Smooth muscle cell (in vitro differentiated cells): ENCODE measurements at regions not wholly inside any gene's neighbourhood (a gene's known extent, or its start where the extent isn't known, plus 50 kb on each side); places are given as distances from the start of the nearest gene placed in this dataset.

Experiments used
- DNase-seq: peaks from one replicate; lab custom pipeline; 2025; ENCODE audit not compliant: unreplicated experiment; lab: John Stamatoyannopoulos, UW
- H2AFZ ChIP-seq: fragments of 200-600 bp; sonication (generic); 2 replicates; pipeline ENCODE4 v1.6.0; 2016; ENCODE audit warnings: antibody characterized with exemption, low read depth, mild to moderate bottlenecking
- H3F3A ChIP-seq: fragments of 200-600 bp; sonication (generic); 2 replicates; pipeline ENCODE4 v1.6.0; 2017; ENCODE audit warnings: antibody characterized with exemption, low read depth
- H3K27ac ChIP-seq: fragments of 200-600 bp; sonication (generic); 2 replicates; pipeline ENCODE4 v1.5.1; 2016; ENCODE audit warnings: low read depth, mild to moderate bottlenecking
- H3K27me3 ChIP-seq: fragments of 200-600 bp; sonication (generic); 2 replicates; pipeline ENCODE4 v1.6.1; 2016; ENCODE audit warnings: low read depth, mild to moderate bottlenecking
- H3K36me3 ChIP-seq: fragments of 200-600 bp; sonication (generic); 2 replicates; pipeline ENCODE4 v1.5.1; 2016; ENCODE audit warnings: low read depth
- H3K4me1 ChIP-seq: fragments of 200-600 bp; sonication (generic); 2 replicates; pipeline ENCODE4 v1.5.1; 2016; ENCODE audit warnings: low read depth
- H3K4me2 ChIP-seq: fragments of 200-600 bp; sonication (generic); 2 replicates; pipeline ENCODE4 v1.6.0; 2016; ENCODE audit warnings: mild to moderate bottlenecking
- H3K4me3 ChIP-seq: fragments of 200-600 bp; sonication (generic); 2 replicates; pipeline ENCODE4 v1.5.1; 2016; ENCODE audit warnings: mild to moderate bottlenecking
- H3K79me2 ChIP-seq: fragments of 200-600 bp; sonication (generic); 2 replicates; pipeline ENCODE4 v1.6.0; 2016; ENCODE audit warnings: low read depth, mild to moderate bottlenecking
- H3K9ac ChIP-seq: fragments of 200-600 bp; sonication (generic); 2 replicates; pipeline ENCODE4 v1.6.0; 2016; ENCODE audit warnings: low read depth
- H3K9me3 ChIP-seq: fragments of 200-600 bp; sonication (generic); replicated peaks from 2 replicates; pipeline ENCODE4 v1.5.1; 2016; ENCODE audit warnings: low read depth
- H4K20me1 ChIP-seq: fragments of 200-600 bp; sonication (generic); 2 replicates; pipeline ENCODE4 v1.6.0; 2016; ENCODE audit warnings: low read depth
- WGBS: methylation state at CpG from one replicate; pipeline ENCODE4 v1.1.7; 2016; ENCODE audit warnings: low lambda C conversion rate; 5-methylcytosine and 5-hydroxymethylcytosine counted together
- TF ChIP-seq, protein P1 (sequence below): fragments of 200-600 bp; sonication (generic); IDR thresholded peaks from 2 replicates; pipeline ENCODE4 v1.5.1; 2017; ENCODE audit warnings: borderline replicate concordance, mild to moderate bottlenecking, antibody characterized with exemption; ENCODE audit not compliant: insufficient read depth, poor library complexity, severe bottlenecking

DNA sequence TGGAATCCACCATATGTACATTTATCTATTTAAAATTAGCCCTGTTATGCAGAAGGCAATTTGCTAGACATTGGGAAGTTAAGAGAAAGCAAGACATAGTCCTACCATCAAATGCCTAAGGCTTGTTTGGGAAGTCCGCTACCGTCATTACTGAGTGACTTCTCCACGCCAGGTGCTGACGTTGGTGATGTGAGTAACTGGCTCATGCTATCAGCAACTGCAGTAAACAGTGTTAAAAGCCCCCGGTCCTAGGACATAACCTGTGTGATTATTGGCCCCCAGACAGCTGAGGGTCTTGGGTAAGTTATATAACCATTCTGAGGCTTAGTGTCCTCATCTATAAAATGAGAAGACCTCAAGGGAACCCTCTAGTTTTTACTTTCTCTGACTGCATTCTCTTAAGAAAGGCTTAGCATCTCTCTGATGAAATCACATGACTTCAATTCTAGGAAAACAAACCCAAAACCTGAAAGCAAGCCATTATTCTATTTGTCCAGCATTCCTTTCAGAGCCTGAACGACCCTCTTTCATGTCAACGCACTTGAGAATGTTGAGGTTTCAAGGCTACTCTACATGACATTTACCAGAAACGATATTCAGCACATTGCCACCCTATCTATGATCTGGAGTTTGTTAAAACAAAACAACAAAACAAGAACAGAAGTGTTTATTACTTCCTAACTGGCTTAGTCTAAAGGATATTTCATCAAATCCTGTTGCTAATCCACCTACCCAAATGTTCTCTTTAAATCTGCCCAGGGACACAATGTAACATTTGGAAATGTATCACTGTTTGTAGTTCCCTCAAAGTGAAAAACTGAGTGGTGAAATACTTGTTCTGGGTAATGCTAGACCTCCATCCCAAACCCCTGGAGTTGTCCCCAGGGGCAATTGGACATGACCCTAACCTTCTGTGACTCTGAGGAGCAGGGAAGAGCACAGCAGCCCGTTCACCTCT lies 133.8 kb downstream of the BTBD3 start:
- Histone ChIP-seq H3K79me2 (no peaks in the 10 kb centered on the region), H4K20me1 (no peaks in the 10 kb centered on the region), H3K27me3 (no peaks in the 10 kb centered on the region), H3K4me2 (peak overlapping the region; percentile 14), H3F3A (peaks cover 7% of the 10 kb centered on the region), H3K4me1 (peaks cover 3% of the 10 kb centered on the region), H2AFZ (no peak overlapping the region), H3K4me3 (no peak overlapping the region), H3K36me3 (no peaks in the 10 kb centered on the region), H3K27ac (no peak overlapping the region), H3K9me3 (no peaks in the 10 kb centered on the region), H3K9ac (no peak overlapping the region)
- 59% methylated on average over 9 of the region's 9 CpGs for WGBS
- no peak for DNase-seq
- TF ChIP-seq, protein P1, sequence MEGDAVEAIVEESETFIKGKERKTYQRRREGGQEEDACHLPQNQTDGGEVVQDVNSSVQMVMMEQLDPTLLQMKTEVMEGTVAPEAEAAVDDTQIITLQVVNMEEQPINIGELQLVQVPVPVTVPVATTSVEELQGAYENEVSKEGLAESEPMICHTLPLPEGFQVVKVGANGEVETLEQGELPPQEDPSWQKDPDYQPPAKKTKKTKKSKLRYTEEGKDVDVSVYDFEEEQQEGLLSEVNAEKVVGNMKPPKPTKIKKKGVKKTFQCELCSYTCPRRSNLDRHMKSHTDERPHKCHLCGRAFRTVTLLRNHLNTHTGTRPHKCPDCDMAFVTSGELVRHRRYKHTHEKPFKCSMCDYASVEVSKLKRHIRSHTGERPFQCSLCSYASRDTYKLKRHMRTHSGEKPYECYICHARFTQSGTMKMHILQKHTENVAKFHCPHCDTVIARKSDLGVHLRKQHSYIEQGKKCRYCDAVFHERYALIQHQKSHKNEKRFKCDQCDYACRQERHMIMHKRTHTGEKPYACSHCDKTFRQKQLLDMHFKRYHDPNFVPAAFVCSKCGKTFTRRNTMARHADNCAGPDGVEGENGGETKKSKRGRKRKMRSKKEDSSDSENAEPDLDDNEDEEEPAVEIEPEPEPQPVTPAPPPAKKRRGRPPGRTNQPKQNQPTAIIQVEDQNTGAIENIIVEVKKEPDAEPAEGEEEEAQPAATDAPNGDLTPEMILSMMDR, result no peak

DNA sequence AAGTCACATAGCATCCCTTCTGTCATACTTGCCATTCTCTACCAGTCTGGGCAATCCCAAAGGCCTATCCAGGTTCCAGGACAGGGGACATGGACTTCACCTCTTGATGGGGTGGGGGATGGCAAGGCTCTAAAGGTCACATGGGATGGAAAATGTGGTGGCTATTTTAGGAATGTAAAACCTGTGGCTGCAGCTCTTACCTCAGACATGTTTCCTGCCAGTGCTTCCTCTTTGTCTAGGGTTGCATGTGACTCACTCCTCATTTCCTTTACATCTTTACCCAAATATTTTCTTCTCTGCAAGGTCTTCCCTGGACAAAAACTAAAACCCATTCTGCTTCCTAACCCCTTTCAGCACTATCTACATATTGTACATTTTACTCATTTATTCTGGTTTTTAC lies 135.7 kb downstream of the BTBD3 start:
- H2AFZ ChIP-seq, result no peak overlapping the region
- H3K4me2 ChIP-seq, result no peak overlapping the region
- H3K27ac ChIP-seq, result no peak overlapping the region

DNA sequence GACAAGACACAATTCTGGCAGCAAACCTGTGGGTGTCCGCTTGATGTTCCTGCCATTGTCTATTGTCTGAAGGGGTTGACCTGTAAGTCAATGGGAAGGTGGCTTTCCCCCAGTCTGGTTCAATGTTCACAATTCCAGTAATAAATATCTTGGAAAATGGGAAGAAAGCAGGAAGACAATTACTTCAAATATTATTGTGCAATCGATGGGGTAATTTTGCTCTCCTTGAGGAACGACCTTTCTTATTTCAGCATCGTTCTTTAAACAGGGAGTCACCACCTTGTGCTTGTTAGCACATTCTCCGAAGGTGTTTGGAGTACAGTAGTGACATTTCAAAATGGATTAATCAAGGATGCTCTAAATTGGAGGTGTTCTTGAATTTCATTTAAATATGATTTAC lies 136.9 kb downstream of the BTBD3 start:
- H3K36me3 ChIP-seq, result no peaks in the 10 kb centered on the region
- TF ChIP-seq, protein P1, result no peak
- H3K4me3 ChIP-seq, result no peak overlapping the region
- no peaks in the 10 kb centered on the region for H3K27me3 ChIP-seq
- no peak overlapping the region for H2AFZ ChIP-seq
- peaks cover 19% of the 10 kb centered on the region for H3K4me1 ChIP-seq
- peaks cover 17% of the 10 kb centered on the region for H3F3A ChIP-seq
- no peak for DNase-seq
- H3K79me2 ChIP-seq, result no peaks in the 10 kb centered on the region
- no peak overlapping the region for H3K9ac ChIP-seq
- no peaks in the 10 kb centered on the region for H4K20me1 ChIP-seq
- over 99% methylated on average over 5 of the region's 5 CpGs for WGBS
- no peak overlapping the region for H3K27ac ChIP-seq
- H3K9me3 ChIP-seq, result no peaks in the 10 kb centered on the region
- H3K4me2 ChIP-seq, result no peak overlapping the region

More for the DNA sequence above, 135.7 kb downstream of the BTBD3 start:
- H3K9me3 ChIP-seq, result no peaks in the 10 kb centered on the region
- DNase-seq, result no peak
- peaks cover 17% of the 10 kb centered on the region for H3F3A ChIP-seq
- H3K9ac ChIP-seq, result no peak overlapping the region
- no peak overlapping the region for H3K4me3 ChIP-seq
- TF ChIP-seq, protein P1, result no peak
- no peaks in the 10 kb centered on the region for H3K79me2 ChIP-seq
- H3K36me3 ChIP-seq, result no peaks in the 10 kb centered on the region
- peaks cover 19% of the 10 kb centered on the region for H3K4me1 ChIP-seq
- no peaks in the 10 kb centered on the region for H3K27me3 ChIP-seq
- no peaks in the 10 kb centered on the region for H4K20me1 ChIP-seq
